Loucy (cell line): ENCODE measurements at regions not wholly inside any gene's neighbourhood (a gene's known extent, or its start where the extent isn't known, plus 50 kb on each side); places are given as distances from the start of the nearest gene placed in this dataset.

Experiments used
- EZH2phosphoT487 ChIP-seq: fragments of 200-600 bp; IDR thresholded peaks from 2 replicates; pipeline ENCODE4 v1.6.1; 2018; ENCODE audit warnings: antibody characterized with exemption, mild to moderate bottlenecking, moderate library complexity, borderline replicate concordance
- TF ChIP-seq, protein P1 (sequence below): fragments of 200-600 bp; sonication (generic); conservative IDR thresholded peaks from 2 replicates; pipeline ENCODE4 v1.5.1; 2014; ENCODE audit warnings: mild to moderate bottlenecking, antibody characterized with exemption, low read length

DNA sequence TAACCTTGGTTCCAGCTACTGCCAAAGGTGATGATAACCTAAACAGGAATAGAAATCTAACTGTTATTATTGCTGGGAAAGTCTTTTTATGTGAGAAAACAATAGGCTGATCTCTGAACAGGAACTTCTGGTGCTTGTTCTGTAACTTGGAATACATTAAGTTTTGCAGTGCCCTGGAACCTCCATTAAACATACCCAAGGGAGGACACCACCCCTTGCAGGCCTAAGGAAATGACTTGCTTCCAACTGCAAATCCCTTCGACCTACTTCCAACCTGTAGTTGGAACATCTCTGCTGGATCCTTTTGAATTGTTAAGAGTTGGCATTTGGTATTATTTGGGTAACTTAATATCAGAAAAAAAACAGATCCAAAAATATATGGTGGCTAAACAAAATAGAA is 188.4 kb upstream of the API5 start:
- TF ChIP-seq EZH2phosphoT487 = no peak
- TF ChIP-seq, protein P1, sequence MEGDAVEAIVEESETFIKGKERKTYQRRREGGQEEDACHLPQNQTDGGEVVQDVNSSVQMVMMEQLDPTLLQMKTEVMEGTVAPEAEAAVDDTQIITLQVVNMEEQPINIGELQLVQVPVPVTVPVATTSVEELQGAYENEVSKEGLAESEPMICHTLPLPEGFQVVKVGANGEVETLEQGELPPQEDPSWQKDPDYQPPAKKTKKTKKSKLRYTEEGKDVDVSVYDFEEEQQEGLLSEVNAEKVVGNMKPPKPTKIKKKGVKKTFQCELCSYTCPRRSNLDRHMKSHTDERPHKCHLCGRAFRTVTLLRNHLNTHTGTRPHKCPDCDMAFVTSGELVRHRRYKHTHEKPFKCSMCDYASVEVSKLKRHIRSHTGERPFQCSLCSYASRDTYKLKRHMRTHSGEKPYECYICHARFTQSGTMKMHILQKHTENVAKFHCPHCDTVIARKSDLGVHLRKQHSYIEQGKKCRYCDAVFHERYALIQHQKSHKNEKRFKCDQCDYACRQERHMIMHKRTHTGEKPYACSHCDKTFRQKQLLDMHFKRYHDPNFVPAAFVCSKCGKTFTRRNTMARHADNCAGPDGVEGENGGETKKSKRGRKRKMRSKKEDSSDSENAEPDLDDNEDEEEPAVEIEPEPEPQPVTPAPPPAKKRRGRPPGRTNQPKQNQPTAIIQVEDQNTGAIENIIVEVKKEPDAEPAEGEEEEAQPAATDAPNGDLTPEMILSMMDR = no peak
